GM21825 (cell line): ENCODE measurements at regions not wholly inside any gene's neighbourhood (a gene's known extent, or its start where the extent isn't known, plus 50 kb on each side); places are given as distances from the start of the nearest gene placed in this dataset.
"Not testable (repeated sequence)": the region's sequence is repeated elsewhere in the genome, so short reads cannot be mapped to it uniquely, and the experiment has no call there.

Source experiments
- ATAC-seq: cut with Tn5 transposase; IDR thresholded peaks from one replicate; pipeline ENCODE4 v1.9.1; 2021; ENCODE audit warnings: mild to moderate bottlenecking, moderate library complexity; ENCODE audit not compliant: unreplicated experiment

- not testable (repeated sequence) for ATAC-seq
Observed at GRCh38 chr6:58067867-58068548, 750.6 kb downstream of the PRIM2 start.

GRCh38 chr6:58073263-58073662 is 755.8 kb downstream of the PRIM2 start:
- no peak for ATAC-seq

- ATAC-seq = not testable (repeated sequence)
Observed at GRCh38 chr6:58090067-58090466, 772.6 kb downstream of the PRIM2 start.

GRCh38 chr6:58097251-58097650 is 779.8 kb downstream of the PRIM2 start:
- not testable (repeated sequence) for ATAC-seq

GRCh38 chr6:58113960-58114359 is 796.5 kb downstream of the PRIM2 start:
- ATAC-seq = no peak

GRCh38 chr6:58117162-58117561 is 799.7 kb downstream of the PRIM2 start:
- ATAC-seq = not testable (repeated sequence)

- not testable (repeated sequence) for ATAC-seq
Observed at GRCh38 chr6:58121616-58122015, 804.2 kb downstream of the PRIM2 start.

GRCh38 chr6:58123770-58124169 is 806.3 kb downstream of the PRIM2 start:
- ATAC-seq = not testable (repeated sequence)

GRCh38 chr6:58128549-58128948 is 811.1 kb downstream of the PRIM2 start:
- not testable (repeated sequence) for ATAC-seq

- ATAC-seq = not testable (repeated sequence)
Observed at GRCh38 chr6:58129098-58129497, 811.7 kb downstream of the PRIM2 start.

GRCh38 chr6:58139746-58140145 is 822.3 kb downstream of the PRIM2 start:
- not testable (repeated sequence) for ATAC-seq

- ATAC-seq = not testable (repeated sequence)
Observed at GRCh38 chr6:58171025-58171424, 853.6 kb downstream of the PRIM2 start.

- ATAC-seq = not testable (repeated sequence)
Observed at GRCh38 chr6:58181557-58182065, 864.2 kb downstream of the PRIM2 start.

GRCh38 chr6:58185300-58185699 is 867.9 kb downstream of the PRIM2 start:
- not testable (repeated sequence) for ATAC-seq

- ATAC-seq = not testable (repeated sequence)
Observed at GRCh38 chr6:58193209-58193608, 875.8 kb downstream of the PRIM2 start.

GRCh38 chr6:58198301-58198700 is 880.9 kb downstream of the PRIM2 start:
- no peak for ATAC-seq

GRCh38 chr6:58237124-58237523 is 919.7 kb downstream of the PRIM2 start:
- not testable (repeated sequence) for ATAC-seq

GRCh38 chr6:58238421-58238820 is 921.0 kb downstream of the PRIM2 start:
- not testable (repeated sequence) for ATAC-seq

- ATAC-seq = not testable (repeated sequence)
Observed at GRCh38 chr6:58257625-58258024, 940.2 kb downstream of the PRIM2 start.

GRCh38 chr6:58290177-58290576 is 972.7 kb downstream of the PRIM2 start:
- no peak for ATAC-seq

GRCh38 chr6:58291319-58291718 is 973.9 kb downstream of the PRIM2 start:
- ATAC-seq = not testable (repeated sequence)

- ATAC-seq = not testable (repeated sequence)
Observed at GRCh38 chr6:58307901-58308300, 990.5 kb downstream of the PRIM2 start.

- ATAC-seq = not testable (repeated sequence)
Observed at GRCh38 chr6:58332108-58332507, 1014.7 kb downstream of the PRIM2 start.
